HG02981 (cell line): ENCODE measurements at regions not wholly inside any gene's neighbourhood (a gene's known extent, or its start where the extent isn't known, plus 50 kb on each side); places are given as distances from the start of the nearest gene placed in this dataset.

Source experiments
- ATAC-seq: cut with Tn5 transposase; IDR thresholded peaks from one replicate; pipeline ENCODE4 v1.9.1; 2021; ENCODE audit warnings: mild to moderate bottlenecking, moderate library complexity; ENCODE audit not compliant: unreplicated experiment

DNA sequence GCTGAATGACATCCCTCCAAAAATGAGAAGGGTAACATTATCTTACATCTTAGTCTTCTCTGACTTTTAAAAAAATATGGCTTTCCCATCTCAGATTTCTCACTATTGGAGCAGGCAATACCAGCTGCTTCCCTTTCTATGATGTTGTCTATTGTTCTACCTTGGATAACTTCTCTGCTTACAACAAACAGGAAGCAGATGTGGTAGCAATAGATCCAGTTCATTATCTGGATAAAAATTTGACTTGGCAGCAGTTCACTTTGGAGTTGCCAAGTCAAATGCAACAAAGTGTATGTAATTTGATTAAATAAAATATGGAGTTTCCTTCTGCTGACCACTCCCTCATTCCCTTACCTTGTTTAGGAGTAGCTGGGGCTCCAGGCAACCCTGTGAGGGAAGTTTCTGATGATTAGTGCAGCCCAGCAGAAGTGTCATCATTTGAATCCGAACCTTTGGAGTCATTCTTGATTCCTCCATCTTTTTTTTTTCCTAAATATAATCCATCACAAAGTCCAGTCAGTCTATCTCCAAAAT is 72.0 kb upstream of the GPRIN3 start:
- no peak for ATAC-seq

DNA sequence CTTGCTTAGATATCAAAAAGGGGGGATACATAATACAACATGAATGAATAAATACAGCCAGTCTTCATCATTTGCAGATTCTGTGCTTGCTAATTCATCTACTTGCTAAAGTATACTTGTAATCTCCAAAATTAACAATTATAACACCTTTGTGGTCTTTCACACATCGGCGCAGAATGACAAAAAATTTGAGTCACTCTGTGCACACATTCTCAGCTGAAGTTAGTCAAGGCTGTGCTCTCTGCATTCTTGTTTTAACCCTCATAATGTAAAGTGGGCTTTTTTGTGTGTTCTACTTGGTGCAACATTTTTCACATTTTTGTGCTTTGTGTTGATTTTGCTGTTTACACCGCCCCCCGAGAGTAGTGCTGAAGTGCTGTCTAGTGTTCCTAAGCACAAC is 65.8 kb upstream of the GPRIN3 start:
- no peak for ATAC-seq

DNA sequence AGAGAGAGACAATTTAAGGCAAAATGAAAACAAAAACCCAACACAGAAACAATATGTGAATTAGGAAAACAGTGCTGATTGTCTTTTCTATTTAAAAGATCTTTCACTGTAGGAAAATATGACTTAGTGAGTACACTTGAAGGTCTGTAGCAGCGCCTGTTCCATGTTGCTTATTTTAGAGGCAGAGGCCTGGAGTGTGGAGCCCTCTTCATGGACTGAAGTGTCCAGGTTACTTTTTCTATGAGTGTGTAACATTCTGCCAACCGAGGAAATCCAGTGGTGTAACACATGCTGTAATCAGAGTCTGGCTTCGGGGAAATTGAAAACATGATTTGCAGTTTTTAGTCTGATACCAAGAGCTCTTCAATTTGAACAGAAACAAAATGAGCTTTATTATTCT is 64.0 kb upstream of the GPRIN3 start:
- no peak for ATAC-seq

DNA sequence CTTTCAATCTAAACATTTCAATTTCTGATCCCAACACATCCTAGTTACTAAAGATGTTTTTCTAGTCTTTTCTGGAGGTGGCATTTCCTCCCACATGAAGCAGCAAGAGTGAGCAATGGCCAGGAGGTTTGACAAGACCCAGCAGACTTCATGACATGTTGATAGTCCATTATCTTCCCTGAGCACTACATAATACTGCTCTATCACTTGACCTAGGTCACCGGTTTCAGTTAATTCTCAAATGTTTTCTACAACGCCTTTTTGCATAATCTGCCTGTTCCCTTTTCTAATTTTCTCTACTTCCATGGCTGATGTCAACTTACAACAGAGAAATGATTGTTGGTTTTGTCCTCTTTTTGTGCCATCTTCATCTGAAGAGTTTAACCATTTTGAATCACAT is 62.0 kb upstream of the GPRIN3 start:
- ATAC-seq: no peak

DNA sequence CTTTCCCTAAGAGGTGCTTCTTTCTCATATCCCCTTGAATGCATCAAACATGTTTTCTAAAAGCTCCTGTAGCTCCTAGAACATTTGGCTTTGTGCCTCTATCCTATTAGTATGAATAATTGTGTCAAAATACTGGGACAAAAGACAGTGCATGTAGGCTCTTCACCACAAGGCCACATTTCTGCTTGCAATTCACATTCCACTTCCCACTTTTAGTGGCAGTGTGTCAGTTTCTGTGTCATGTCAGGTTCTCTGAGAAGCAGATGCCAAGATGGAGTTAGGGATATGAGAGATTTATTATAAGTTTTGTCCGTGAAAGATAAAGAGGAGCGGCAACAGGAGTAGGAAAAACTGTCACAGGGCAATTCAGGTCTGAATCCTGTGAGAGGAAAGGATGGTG is 61.3 kb upstream of the GPRIN3 start:
- ATAC-seq: no peak

DNA sequence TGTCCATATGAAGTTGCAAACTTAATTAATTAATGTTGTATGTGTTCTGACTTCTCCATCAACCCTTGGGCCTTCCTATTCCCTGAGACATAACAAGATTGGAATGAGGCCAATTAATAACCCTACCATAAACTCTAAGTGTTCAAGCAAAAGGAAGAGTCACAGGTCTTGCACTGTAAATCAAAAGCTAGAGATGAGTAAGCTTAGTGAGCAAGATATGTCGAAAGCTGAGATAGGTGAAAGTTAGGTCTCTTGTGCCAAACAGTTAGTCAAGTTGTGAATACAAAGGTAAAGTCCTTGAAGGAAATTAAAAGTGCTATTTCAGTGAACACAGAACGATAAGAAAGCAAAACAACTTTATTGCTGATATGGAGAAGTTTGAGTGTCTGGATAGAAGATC is 58.2 kb upstream of the GPRIN3 start:
- no peak for ATAC-seq

DNA sequence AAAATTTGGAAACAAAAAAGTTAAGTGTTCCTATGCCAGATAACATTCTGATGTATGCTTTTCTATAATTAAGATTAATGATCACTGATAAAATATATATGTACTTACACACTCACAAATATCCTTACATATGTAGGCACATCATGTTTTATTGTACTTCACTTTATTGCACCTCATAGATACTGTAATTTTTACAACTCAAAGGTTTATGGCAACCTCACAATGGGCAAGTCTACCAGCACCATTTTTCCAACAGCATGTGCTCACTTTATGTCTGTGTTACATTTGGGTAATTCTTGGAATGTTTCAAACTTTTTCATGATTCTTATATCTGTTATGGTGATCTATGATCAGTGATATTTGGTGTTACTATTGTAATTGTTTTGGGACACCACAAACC is 57.8 kb upstream of the GPRIN3 start:
- ATAC-seq: no peak

DNA sequence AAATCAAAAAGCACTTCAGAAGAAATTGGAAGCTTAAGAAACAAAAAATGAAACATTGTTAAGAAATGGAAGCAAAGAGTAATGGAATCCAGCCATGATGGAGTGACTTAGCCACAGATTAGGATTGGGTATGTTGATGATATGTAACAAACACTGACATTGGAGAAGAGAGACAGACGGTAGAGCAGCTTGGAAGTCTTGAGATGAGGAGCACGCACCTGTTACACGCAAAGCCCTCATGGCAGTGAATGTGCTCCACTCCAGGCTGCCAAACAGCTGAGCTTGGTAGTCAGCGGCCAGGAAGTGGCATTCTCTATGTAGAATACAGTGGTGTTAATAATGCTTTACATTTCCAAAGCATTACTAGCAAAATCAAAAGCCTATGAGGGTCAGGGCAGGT is 56.9 kb upstream of the GPRIN3 start:
- no peak for ATAC-seq

DNA sequence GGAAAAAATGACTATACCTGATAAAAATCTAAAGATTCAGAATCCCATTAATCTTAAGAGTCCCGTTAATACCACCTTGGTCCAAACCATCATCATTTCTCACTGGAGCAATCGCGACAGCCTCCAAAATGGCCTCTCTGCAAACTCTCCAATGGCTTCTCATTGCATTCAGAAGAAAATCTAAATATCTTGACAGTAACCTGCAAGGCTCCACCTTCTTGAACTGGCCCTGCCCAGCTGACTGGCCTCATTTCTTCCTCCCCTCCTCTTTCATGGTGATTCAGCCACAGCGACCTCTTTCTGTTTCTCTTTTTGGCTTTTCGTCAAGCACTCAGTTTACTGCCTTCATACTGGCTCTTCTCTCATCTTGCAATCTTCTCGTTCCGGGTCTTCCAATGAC is 56.2 kb upstream of the GPRIN3 start:
- no peak for ATAC-seq

DNA sequence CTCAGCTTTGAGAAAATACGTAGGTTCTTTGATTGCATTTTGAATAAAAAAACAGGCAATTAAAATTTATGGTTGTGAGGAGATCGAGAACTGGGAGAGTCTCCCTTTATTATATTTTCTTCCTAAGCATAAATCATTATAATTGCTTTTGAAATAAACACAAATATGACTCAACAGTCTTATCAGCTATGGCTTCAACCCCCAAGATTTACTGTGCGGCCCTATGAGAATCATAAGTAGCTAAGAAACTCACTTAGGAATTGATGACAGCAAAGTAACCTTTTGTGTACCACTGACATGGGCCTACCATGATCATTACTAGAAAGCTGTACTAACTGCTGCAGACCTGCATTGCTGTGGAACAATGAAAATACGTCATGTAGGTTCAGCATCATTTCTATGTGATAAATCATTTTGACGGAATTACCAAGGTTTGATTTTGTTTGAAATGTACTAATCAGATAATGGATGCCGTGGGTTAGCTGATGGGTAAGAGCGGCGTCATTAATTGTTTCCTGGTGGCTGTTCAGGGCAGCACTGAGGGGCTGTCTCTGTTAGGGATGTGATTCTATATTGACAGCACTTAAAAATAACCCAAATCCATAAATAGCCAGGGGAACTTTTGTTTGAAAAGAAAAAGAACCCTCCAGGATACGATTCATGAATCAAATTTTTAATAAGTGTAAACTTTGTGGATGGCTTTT is 51.5 kb upstream of the GPRIN3 start:
- no peak for ATAC-seq

DNA sequence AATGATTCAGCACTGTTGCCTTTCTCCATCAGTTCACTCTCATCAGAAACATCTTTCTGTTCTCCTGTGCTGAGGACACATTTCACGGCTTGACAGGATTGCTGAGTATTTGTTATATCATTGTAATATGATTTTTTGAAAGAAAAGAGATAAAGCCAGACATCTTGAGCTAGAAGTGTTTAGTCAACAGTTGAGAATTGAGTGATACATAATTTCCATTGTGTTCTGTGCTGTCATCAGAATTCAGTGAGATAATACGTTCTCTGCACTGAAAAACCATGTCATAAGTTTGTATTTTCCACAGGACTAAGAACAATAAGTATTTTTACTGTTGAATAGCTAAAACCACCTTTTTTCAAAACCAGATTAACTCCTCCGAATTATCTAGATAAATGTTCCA is 50.2 kb upstream of the GPRIN3 start:
- ATAC-seq: no peak
